H7 (cell line): ENCODE measurements at regions not wholly inside any gene's neighbourhood (a gene's known extent, or its start where the extent isn't known, plus 50 kb on each side); places are given as distances from the start of the nearest gene placed in this dataset.
A peak's percentile ranks its signal among the peaks of the same experiment; 100 is the strongest.
"Not testable (repeated sequence)": the region's sequence is repeated elsewhere in the genome, so short reads cannot be mapped to it uniquely, and the experiment has no call there.

Experiments used
- DNase-seq: peaks from one replicate; pipeline ENCODE4 v3.0.0; 2012
- H3K27me3 ChIP-seq: 2 replicates; pipeline ENCODE4 v1.6.0; 2011; ENCODE audit warnings: mild to moderate bottlenecking, low read length; ENCODE audit not compliant: control insufficient read depth, insufficient read depth
- H3K36me3 ChIP-seq: replicated peaks from 2 replicates; pipeline ENCODE4 v1.5.1; 2011; ENCODE audit warnings: low read length; ENCODE audit not compliant: control insufficient read depth, insufficient read depth
- H3K4me3 ChIP-seq: 2 replicates; pipeline ENCODE4 v1.5.1; 2011; ENCODE audit warnings: low read depth, mild to moderate bottlenecking, control low read depth, low read length, moderate library complexity; ENCODE audit not compliant: insufficient read depth

DNA sequence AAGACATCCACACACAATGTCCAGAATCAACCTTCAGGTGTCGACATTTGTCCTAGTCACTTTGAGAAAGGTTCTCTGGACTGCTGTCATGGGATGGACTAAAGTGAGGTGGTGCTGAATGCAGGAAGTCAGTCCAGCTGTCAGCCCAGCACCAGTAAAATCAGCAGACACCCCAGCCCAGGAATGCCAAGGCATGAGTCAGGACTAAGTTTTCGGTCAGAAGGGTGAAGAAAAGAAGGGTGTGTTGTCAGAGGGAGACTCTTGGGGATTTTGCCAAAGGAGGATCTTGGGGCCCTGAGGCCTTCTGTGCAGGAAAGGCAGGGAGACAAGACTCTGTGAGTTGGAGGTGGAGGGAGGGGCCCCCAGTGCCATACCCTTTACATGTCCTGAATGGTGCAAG lies 69.0 kb upstream of the XPA start:
- Histone ChIP-seq H3K36me3 (no peaks in the 10 kb centered on the region), H3K27me3 (no peaks in the 10 kb centered on the region), H3K4me3 (no peak overlapping the region)
- no peak for DNase-seq

DNA sequence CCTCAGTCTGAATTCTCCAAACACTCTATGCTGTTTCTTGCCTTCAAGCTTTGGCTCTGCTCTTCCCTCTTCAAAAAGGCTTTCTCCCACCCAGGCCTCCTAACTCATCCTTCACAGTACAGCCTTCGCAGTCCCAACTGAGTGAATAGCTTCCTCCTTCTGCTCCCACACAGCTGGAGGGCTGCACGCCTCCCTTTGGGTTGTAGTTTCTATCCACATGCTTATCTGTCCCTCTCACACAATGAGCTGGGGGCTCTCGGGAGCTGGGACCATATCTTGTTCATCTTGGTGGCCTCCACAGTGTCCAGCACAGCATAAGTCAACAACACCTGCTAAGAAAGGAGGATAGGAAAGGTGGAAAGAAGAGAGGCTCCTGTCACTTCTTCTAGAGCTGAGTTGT lies 69.5 kb upstream of the XPA start:
- Histone ChIP-seq H3K27me3 (no peaks in the 10 kb centered on the region), H3K36me3 (no peaks in the 10 kb centered on the region), H3K4me3 (no peak overlapping the region)
- DNase-seq = no peak

DNA sequence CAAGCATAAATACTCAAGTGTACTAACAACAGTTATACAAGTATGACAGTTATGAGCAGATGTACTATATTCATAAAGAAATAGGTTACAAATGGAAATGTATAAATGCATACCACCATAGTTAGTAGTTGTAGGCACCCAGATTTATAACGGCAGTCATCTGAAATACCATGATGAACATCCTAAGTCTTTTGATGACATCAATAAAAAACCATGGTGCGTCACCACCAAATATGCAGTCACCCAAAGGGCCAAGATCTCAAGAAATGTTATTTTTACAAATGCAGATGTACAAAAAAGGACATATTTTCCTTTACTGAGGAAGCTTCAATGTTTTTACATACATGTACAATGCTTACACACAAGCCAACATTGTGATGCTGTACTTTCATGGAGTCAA lies 70.8 kb upstream of the XPA start:
- no peak for DNase-seq
- Histone ChIP-seq H3K27me3 (no peaks in the 10 kb centered on the region), H3K36me3 (no peaks in the 10 kb centered on the region), H3K4me3 (no peak overlapping the region)

DNA sequence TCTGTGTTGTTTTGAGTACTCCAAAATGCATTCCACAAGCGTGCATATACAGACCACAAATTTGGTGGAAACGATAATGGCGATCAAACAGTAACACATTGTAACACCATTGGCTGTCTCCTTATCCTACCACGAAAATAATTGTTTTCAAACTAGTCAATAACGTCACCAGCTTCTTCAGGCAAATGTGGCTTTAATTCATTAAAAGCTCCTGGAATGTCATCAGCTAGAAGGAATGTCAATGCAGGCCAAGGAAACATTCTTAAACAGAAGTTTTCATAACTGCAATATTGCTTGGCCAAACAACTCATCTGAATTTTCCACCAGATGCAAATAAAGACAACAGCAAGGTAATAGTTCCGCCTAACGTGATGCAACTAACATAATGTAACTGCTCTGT lies 71.6 kb upstream of the XPA start:
- no peak overlapping the region for H3K4me3 ChIP-seq

DNA sequence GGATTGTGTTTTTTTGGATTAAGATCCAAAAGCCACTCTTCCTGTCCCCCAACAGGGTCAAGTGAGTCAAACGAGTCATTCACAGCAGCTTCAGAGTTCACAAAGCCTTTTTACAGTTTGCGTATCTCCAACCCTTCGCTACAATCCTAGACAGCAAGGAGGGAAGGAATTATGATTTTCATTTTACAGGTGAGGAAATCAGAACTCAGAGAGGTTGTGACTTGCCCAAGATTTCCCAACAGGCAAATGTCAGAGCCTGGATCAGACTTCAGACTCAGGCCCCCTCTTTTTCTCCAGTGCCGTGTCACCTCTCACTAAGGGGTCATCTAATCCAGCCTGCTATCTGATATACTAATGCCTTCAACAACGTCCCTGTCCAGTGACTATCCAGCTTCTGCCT lies 72.1 kb upstream of the XPA start:
- Histone ChIP-seq H3K27me3 (no peaks in the 10 kb centered on the region), H3K36me3 (no peaks in the 10 kb centered on the region), H3K4me3 (no peak overlapping the region)
- DNase-seq = no peak

More for the DNA sequence above, 71.6 kb upstream of the XPA start:
- Histone ChIP-seq H3K27me3 (no peaks in the 10 kb centered on the region), H3K36me3 (no peaks in the 10 kb centered on the region)
- DNase-seq = no peak

DNA sequence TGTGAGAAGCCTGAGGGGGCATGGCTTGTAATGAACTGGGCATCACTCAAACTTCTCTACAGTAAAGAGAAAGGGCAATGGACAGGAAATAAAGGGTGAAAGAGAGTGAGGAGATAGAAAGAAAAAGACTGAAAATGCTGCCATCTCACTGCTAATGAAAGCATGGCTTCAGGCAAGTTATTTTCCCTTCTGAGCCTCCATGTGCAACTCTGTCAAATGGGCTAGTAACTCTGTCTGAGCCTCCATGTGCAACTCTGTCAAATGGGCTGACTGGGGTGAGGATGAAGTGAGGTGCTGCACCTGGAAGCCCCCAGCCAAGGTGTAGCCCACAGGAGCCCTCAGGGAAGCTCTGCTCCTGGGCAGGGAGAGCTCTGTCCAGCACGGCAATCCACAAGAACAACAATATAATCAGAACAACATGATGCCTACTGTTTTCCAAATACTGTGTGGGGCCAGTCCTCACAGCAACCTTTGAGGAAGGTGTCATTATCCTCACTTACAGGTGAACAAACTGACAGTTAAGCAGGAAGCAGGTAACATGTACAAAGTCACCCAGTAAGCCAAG lies 73.8 kb upstream of the XPA start:
- no peak for DNase-seq
- Histone ChIP-seq H3K36me3 (no peaks in the 10 kb centered on the region), H3K4me3 (no peak overlapping the region), H3K27me3 (no peaks in the 10 kb centered on the region)

DNA sequence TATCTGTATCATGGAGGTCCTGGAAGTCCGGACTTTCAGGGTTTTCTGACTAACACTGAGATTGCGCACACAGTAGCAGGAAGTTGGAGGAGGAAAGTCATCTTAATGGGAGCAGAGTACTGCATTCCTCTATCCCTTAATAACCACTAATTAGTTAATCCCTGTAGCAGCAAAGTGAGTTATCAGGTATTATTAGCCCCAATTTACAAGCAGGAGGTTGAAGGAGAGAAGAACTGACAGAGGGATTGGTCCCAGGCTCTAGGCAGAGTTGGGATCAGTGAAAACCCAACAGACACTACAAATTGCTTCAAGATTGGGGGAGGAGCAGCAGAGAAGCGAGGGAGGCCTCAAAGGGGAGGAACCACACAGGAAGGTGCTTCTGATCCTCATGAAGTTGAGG lies 74.5 kb upstream of the XPA start:
- Histone ChIP-seq H3K27me3 (no peaks in the 10 kb centered on the region), H3K36me3 (no peaks in the 10 kb centered on the region), H3K4me3 (no peak overlapping the region)
- no peak for DNase-seq

DNA sequence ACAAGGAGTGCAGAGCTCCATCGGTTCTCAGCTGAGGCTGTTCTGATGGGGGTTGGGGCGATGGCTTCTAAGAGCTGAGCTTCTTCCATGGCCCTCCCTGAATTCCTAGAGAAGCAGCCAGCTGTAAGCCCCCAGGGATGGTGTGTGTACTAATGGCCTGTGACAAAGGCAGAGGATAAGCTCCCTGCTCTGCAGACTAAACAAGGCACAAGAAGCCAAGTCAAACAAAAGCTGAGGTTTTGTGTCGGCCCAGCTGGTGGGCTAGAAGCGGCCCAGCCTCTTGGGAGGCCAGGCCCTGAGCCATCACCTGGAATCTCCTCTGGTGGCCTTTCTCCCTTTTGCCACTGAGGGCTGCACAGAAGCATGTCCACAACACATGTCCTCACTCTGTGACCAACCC lies 75.0 kb upstream of the XPA start:
- H3K27me3 ChIP-seq = no peaks in the 10 kb centered on the region
- H3K4me3 ChIP-seq = no peak overlapping the region
- peak; percentile 52 for DNase-seq
- H3K36me3 ChIP-seq = no peaks in the 10 kb centered on the region

DNA sequence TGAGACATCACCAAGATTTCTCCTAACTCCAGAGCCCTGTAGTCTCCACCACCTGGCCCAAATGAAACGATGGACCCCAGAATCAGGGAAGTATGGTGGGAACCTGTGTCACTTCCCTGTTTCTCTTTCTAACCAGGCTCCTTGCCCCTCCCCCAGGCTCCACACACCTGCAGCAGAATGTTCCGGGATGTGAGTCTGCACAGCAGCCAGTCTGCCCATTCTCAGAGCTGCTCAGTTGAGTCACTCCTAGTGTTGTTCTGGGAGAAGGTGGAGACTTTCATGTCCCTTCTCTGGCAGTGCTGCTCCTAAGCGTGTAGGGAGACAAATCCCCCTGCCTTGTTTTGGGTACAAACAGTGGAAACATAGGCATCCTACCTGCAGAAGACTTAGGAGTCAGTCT lies 76.0 kb upstream of the XPA start:
- no peak overlapping the region for H3K4me3 ChIP-seq

DNA sequence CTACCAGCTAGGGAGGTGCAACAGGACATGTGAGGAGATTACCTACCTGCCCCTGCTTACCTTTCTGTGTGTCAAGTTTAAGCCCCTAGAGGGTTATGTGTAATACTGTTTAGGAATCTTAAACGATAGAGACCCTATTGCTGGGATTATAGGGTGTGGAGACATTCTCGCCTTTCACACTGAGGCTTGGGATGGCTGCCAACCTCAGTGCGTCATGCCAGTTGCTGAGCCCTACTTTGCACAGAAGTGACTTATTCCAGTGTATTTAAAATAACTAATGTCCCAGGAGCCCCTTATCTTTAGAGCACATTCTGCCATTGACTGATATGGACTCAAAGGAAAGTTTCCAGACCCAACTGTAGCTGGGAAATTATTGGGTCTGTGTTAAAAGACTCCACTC lies 76.6 kb upstream of the XPA start:
- DNase-seq = no peak
- Histone ChIP-seq H3K27me3 (no peaks in the 10 kb centered on the region), H3K4me3 (no peak overlapping the region), H3K36me3 (no peaks in the 10 kb centered on the region)

More for the DNA sequence above, 76.0 kb upstream of the XPA start:
- H3K36me3 ChIP-seq = no peaks in the 10 kb centered on the region
- H3K27me3 ChIP-seq = no peaks in the 10 kb centered on the region
- DNase-seq = no peak

DNA sequence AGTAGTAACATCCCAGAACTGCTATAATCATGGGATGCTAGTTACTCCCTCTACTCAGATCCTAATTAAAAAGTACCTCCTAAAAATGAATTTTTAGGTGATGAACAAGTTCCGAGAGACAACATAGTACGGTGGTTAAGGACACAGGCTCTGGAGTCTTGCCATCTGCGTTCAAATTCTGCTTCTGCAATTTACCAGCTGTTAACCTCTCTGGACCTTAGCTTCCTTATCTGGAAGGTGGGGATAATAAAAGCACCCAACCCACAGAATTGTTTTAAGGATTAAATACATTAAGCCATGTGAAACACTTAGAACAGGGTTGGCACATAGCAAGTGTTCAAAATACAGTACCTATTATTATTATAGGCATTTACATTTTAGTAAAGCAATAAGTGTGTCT lies 77.5 kb upstream of the XPA start:
- Histone ChIP-seq H3K36me3 (no peaks in the 10 kb centered on the region), H3K27me3 (no peaks in the 10 kb centered on the region), H3K4me3 (no peak overlapping the region)
- DNase-seq = no peak

DNA sequence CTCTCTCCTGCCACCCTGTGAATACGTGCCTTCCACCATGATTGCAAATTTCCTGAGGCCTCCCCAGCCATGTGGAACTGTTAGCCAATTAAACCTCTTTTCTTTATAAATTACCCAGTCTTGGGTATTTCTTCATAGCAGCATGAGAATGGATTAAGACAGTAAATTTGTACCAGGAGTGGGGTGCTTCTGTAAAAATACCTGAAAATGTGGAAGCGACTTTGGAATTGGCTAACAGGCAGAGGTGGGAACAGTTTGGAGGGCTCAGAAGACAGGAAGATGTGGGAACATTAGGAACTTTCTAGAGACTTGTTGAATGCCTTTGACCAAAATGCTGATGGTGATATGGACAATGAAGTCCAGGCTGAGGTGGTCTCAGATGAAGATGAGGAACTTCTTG lies 74.3 kb upstream of the FOXE1 start:
- H3K4me3 ChIP-seq, H3K27me3 ChIP-seq, H3K36me3 ChIP-seq, DNase-seq: not testable (repeated sequence)

DNA sequence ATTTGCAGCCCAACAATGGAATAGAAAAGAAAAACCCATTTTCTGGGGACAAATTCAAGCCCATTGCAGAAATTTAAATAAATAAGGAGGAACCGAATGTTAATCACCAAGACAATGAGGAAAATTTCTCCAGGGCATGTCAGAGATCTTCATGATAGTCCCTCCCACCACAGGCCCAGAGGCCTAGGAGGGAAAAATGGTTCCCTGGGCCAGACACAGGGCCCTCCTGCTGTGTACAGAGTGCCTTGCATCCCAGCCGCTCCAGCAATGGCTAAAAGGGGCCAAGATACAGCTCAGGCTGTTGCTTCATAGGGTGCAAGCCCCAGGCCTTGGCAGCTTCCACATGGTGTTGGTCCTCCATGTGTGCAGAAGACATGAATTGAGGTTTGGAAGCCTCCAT lies 73.4 kb upstream of the FOXE1 start:
- no peak overlapping the region for H3K4me3 ChIP-seq
- H3K27me3 ChIP-seq = no peaks in the 10 kb centered on the region
- no peaks in the 10 kb centered on the region for H3K36me3 ChIP-seq
- DNase-seq = no peak

DNA sequence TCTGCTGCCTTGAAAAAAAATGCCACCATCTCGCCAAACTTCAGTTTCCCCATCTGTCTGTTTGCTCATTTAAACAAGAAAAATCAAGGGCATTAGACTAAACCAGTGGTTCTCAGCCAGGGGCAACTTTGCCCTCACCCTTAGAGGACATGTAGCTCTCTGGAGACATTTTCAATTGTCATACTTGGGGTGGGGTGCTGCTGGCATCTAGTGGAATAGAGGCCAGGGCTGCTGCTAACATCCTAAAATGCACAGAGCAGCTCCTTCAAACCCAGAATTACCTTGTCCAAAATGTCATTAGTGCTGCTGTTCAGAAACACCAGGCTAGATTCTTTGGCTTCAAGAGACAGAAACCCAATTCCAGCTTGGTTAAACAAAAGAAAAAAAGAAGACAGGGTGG lies 71.1 kb upstream of the FOXE1 start:
- no peaks in the 10 kb centered on the region for H3K36me3 ChIP-seq
- no peaks in the 10 kb centered on the region for H3K27me3 ChIP-seq
- no peak for DNase-seq
- no peak overlapping the region for H3K4me3 ChIP-seq

DNA sequence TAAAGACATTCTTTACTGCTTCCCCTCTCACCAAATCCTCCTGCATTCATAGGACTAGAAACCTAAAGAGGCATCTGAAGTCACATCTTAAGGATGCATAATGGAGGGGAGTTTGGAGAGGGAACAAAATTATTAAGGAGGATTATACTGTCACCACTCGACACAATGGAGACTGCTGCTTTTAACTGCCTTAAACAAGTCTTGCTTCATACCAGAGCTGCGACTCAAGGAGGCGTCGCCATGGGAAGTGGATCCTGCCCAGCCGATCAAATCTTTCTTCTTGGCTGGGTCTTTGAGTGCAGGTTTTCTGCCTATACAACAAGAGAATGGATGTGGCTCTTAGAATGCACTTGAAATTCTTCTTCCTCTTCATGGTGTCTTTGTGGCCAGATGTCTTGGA lies 66.7 kb upstream of the FOXE1 start:
- Histone ChIP-seq H3K27me3 (no peaks in the 10 kb centered on the region), H3K4me3 (no peak overlapping the region), H3K36me3 (no peaks in the 10 kb centered on the region)
- no peak for DNase-seq

DNA sequence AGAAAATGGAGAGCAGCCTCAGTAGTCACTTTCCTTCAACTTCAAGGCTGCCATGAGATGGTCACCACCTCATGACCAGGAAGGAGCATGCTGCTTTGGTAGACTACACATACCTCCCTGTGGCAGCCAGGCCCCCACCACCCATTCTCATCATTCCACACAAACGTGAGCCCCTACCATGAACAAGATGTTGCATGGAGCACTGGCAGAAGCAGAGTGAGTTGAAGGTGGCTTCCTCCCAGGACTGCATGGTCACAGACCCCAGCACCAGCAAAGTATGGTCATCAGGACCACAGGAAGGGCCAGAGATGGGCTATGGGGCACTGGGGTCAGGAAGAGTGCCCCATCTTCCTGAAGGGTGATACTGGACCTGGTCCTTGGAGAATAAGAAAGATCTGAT lies 65.5 kb upstream of the FOXE1 start:
- no peak for DNase-seq
- H3K4me3 ChIP-seq = no peak overlapping the region
- H3K36me3 ChIP-seq = no peaks in the 10 kb centered on the region

More for the DNA sequence above, 65.5 kb upstream of the FOXE1 start:
- no peaks in the 10 kb centered on the region for H3K27me3 ChIP-seq
